ENCODE measurements at regions not wholly inside any gene's neighbourhood (a gene's known extent, or its start where the extent isn't known, plus 50 kb on each side); places are given as distances from the start of the nearest gene placed in this dataset.

DNA sequence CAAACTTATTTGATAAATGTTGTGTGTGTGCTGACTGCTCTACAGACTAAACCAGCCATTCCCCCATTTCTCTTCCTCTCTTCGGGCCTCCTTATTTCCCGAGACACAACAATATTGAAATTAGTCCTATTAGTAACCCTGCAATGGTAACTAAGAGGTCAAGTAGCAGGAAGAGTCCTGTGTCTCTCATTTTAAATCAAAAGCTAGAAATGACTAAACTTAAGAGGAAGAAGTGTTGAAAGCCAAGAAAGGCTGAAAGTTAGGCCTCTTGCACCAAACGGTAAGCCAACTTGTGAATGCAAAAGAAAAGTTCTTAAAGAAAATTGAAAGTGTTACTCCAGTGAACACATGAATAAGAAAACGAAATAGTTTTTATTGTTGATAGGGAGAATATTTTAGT, 357.8 kb upstream of the SLC7A11 start:
- intact Hi-C loops (cut with DNase I) = no loop called here
- no peaks in the 10 kb centered on the region for H3K9me3 ChIP-seq
- H3K27ac ChIP-seq (replicated peaks in 1 of 4) = no peak overlapping the region
- TF ChIP-seq, protein P1, sequence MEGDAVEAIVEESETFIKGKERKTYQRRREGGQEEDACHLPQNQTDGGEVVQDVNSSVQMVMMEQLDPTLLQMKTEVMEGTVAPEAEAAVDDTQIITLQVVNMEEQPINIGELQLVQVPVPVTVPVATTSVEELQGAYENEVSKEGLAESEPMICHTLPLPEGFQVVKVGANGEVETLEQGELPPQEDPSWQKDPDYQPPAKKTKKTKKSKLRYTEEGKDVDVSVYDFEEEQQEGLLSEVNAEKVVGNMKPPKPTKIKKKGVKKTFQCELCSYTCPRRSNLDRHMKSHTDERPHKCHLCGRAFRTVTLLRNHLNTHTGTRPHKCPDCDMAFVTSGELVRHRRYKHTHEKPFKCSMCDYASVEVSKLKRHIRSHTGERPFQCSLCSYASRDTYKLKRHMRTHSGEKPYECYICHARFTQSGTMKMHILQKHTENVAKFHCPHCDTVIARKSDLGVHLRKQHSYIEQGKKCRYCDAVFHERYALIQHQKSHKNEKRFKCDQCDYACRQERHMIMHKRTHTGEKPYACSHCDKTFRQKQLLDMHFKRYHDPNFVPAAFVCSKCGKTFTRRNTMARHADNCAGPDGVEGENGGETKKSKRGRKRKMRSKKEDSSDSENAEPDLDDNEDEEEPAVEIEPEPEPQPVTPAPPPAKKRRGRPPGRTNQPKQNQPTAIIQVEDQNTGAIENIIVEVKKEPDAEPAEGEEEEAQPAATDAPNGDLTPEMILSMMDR (IDR thresholded peaks at IDR 0.05) = no peak
- TF ChIP-seq POLR2AphosphoS5 (IDR thresholded peaks at IDR 0.05) (no peak), POLR2A (IDR thresholded peaks at IDR 0.05; ENCODE audit: low read depth) (no peak), EP300 (IDR thresholded peaks at IDR 0.05) (no peak)
- WGBS = 89% methylated on average over 4 of the region's 4 CpGs
- H3K4me1 ChIP-seq = peaks cover 14 to 34% (median 25%) of the 10 kb centered on the region in 4 donors
- no peaks in the 10 kb centered on the region for H3K27me3 ChIP-seq
- DNase-seq (ENCODE audit: extremely low spot score) = no peak
- H3K36me3 ChIP-seq = no peaks in the 10 kb centered on the region
- no peak overlapping the region for H3K4me3 ChIP-seq

DNA sequence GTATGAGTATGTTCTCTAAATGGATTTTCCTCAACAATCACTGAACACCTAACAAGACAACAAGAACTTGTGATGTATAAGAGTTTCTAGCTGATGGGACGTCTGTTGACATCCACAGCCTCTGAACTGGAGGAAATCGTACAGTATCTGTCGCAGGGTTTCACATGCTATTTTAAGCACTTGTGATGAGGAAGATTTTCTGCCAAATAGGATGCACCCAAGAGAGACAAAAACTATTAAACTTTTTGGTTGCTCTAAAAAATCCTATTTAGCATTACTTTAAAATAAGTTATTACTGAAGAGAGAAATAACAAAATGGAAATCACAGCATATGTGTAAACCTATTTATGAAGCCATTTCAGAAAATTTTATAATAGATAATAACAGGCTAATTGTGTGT, 356.1 kb upstream of the SLC7A11 start:
- 39% methylated on average over 3 of the region's 3 CpGs for WGBS
- H3K4me3 ChIP-seq = no peak overlapping the region
- H3K9me3 ChIP-seq = no peaks in the 10 kb centered on the region
- H3K4me1 ChIP-seq = peaks cover 14 to 34% (median 25%) of the 10 kb centered on the region in 4 donors
- no peak for DNase-seq (ENCODE audit: extremely low spot score)
- intact Hi-C loops (cut with DNase I) = no loop called here
- H3K27ac ChIP-seq (replicated peaks in 1 of 4) = no peak overlapping the region
- no peaks in the 10 kb centered on the region for H3K27me3 ChIP-seq
- TF ChIP-seq POLR2AphosphoS5 (IDR thresholded peaks at IDR 0.05) = no peak
- TF ChIP-seq, protein P1 (IDR thresholded peaks at IDR 0.05) = no peak
- no peak for TF ChIP-seq EP300 (IDR thresholded peaks at IDR 0.05)
- TF ChIP-seq POLR2A (IDR thresholded peaks at IDR 0.05; ENCODE audit: low read depth) = no peak
- H3K36me3 ChIP-seq = no peaks in the 10 kb centered on the region

GRCh38 chr4:138596896-138597295, 354.7 kb upstream of the SLC7A11 start:
- Histone ChIP-seq H3K27ac (replicated peaks in 1 of 4) (peak overlapping the region in 2 of 4 donors; percentile 52 to 61), H3K9me3 (no peaks in the 10 kb centered on the region), H3K36me3 (no peaks in the 10 kb centered on the region), H3K4me1 (peaks cover 14 to 34% (median 25%) of the 10 kb centered on the region in 4 donors), H3K4me3 (no peak overlapping the region), H3K27me3 (no peaks in the 10 kb centered on the region)
- TF ChIP-seq, protein P1 (IDR thresholded peaks at IDR 0.05) = no peak
- TF ChIP-seq POLR2AphosphoS5 (IDR thresholded peaks at IDR 0.05) (no peak), EP300 (IDR thresholded peaks at IDR 0.05) (no peak), POLR2A (IDR thresholded peaks at IDR 0.05; ENCODE audit: low read depth) (no peak)
- intact Hi-C loops (cut with DNase I) = no loop called here
- WGBS = 62% methylated on average over 2 of the region's 2 CpGs
- no peak for DNase-seq (ENCODE audit: extremely low spot score)

GRCh38 chr4:138595731-138596460, 353.7 kb upstream of the SLC7A11 start:
- H3K27ac ChIP-seq (replicated peaks in 1 of 4) = peak overlapping the region; percentile 32 to 61 (median 50)
- no peak for DNase-seq (ENCODE audit: extremely low spot score)
- intact Hi-C loops (cut with DNase I) = no loop called here
- H3K9me3 ChIP-seq = no peaks in the 10 kb centered on the region
- 34% methylated on average over 4 of the region's 4 CpGs for WGBS
- no peaks in the 10 kb centered on the region for H3K36me3 ChIP-seq
- no peak overlapping the region for H3K4me3 ChIP-seq
- peaks cover 14 to 34% (median 25%) of the 10 kb centered on the region in 4 donors for H3K4me1 ChIP-seq
- no peaks in the 10 kb centered on the region for H3K27me3 ChIP-seq
- no peak for TF ChIP-seq POLR2A (IDR thresholded peaks at IDR 0.05; ENCODE audit: low read depth)
- TF ChIP-seq POLR2AphosphoS5 (IDR thresholded peaks at IDR 0.05) = peak; percentile 25 to 29
- TF ChIP-seq EP300 (IDR thresholded peaks at IDR 0.05) = no peak
- TF ChIP-seq, protein P1 (IDR thresholded peaks at IDR 0.05) = no peak

Data from esophagus muscularis mucosa (tissue), 4 donors.